Activated T-helper 1 cell treated with Interleukin-2 at 50 U/mL for 16 hours (primary cell): ENCODE measurements at regions not wholly inside any gene's neighbourhood (a gene's known extent, or its start where the extent isn't known, plus 50 kb on each side); places are given as distances from the start of the nearest gene placed in this dataset.
"Not testable (repeated sequence)": the region's sequence is repeated elsewhere in the genome, so short reads cannot be mapped to it uniquely, and the experiment has no call there.

ENCODE experiments used
- DNase-seq: peaks from one replicate; pipeline ENCODE4 v3.0.0-alpha.2; 2020; ENCODE audit warnings: low read depth

DNA sequence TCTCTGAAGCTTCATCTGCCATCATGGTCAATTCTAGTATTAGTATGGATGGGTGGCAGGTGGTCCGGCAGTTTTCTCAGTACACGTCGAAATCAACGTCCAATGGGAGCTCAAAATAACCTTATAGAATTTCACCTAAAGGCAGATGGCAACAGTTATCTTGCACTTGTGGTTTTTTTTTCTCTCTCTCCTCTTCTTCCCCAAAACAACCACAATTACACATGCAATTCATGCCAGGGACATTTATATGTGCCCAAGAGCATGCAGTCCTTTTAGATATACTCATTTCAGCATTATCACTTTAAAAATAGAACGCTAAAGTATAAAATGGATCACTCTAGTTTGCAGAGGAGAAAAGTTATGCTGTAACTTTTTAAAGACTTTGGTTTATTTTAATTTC is 1428.9 kb upstream of the WWC1 start:
- DNase-seq = no peak

DNA sequence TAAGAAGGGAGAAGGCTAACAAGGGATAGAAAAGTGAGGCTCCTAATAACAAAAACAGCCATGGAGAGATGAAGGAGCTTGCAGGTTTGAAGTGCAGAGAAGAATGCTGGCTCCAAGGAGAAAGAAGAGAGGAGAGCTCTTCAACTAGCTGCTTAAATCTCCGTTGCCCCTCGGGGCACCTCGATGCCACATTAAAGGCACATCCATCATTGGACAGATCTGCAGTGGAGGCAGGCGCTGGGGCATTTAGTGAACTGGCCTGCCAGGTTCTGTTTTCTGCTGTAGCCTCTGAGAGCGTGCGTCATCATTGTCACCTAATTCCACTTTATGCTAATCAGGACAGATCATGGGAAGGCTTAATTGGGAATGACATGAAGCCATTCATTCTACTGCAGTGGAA is 1426.2 kb upstream of the WWC1 start:
- DNase-seq = no peak

DNA sequence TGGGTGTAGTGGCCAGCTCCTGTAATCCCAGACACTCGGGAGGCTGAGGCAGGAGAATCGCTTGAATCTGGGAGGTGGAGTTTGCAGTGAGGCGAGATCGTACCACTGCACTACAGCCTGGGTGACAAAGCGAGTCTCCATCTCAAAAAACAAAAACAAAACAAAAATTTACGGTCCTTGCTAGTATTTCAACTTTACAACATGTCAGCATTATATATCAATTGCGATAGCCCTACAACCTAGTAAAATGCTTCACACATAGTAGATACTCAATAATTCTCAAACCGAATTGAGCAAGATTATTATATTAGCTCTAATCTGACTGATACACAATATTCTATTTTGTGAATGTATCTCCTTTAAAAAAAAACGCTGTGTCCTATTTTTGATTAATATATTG is 1411.0 kb upstream of the WWC1 start:
- DNase-seq = no peak

DNA sequence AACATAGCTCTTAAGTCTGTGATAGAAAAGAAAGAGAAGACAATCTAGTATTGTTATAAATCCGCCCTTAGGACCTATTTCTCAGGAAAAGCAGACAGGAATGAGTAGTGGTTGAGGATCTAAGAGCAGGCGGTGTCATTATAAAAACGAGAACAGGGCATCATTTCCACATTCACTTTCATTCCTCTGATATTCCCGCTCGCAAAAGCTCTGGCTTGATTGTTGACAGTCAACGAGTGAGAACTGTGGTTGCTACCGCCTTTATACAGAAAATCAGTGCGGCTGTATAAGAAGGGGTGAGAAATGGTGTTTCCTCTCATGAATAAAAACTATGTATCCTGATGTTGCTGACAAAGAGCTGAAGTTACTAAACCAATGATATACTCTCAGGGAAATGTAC is 1409.6 kb upstream of the WWC1 start:
- no peak for DNase-seq

DNA sequence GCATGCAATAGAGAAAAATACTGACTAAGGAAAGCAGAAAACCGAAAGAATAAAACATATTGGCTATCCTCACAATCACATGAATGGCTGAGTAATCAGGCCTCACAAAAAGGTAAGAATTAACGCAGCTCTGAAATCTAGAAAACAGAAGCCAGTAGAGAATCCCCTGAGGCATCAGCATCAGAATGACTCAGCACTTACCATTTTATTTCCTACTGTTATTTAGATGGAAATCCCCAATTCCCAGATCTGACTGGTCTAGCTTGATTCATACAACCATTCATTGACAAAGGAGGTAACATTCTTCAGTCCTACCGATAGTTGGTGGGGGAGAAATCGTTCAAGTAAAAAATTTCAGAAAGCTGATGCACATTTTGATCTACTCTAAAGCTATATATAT is 1408.4 kb upstream of the WWC1 start:
- no peak for DNase-seq

DNA sequence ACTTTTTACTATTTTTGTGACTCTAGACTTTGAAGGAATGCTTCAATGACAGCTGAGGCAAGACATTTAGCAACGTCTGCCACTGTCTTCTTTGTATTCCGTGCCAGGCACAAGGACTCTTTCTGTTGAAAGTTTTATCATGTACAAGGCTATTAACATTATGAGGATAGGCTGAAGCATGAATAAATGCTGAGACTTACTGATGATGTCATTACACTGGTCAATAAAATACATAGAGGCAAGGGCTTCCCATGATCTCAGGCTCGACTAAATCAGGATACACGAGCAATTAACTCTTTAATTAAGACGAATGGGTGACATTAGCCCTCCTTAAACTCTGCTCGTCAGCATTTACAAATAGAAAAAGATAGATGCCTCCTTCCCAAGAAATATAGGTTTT is 1393.3 kb upstream of the WWC1 start:
- no peak for DNase-seq

DNA sequence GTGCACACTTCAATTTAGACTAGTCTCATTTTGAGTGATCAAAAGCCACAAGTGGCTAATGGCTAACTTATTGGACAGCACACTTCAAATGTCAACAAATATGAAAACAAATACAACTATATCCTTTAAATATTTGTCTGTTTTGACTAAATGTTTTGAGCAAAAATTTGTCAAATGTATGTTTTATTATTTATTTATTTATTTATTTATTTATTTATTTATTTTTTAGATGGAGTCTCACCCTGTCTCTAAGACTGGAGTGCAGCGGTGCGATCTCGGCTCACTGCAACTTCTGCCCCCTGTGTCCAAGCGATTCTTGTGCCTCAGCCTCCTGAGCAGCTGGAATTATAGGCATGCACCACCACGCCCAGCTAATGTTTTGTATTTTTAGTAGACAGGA is 1392.1 kb upstream of the WWC1 start:
- DNase-seq = no peak

DNA sequence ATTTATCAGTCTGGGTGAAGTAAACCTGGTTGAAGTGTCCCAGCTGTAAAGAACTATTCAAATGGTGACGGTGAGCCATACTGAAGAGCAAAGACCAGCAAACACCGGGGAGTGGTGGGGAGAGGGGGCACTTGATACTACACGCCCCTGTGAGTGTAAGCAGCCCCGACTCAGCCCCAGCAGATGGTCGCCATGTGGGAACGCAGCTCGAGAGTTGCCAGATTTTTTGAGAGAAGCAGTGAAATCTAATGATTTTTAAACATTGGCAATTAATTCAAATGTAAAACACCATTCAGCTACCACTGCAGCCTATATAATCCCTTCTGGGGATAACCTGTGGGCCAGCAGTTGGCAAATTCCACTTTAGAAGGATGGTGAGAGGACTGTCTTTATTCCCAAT is 1386.9 kb upstream of the WWC1 start:
- no peak for DNase-seq

DNA sequence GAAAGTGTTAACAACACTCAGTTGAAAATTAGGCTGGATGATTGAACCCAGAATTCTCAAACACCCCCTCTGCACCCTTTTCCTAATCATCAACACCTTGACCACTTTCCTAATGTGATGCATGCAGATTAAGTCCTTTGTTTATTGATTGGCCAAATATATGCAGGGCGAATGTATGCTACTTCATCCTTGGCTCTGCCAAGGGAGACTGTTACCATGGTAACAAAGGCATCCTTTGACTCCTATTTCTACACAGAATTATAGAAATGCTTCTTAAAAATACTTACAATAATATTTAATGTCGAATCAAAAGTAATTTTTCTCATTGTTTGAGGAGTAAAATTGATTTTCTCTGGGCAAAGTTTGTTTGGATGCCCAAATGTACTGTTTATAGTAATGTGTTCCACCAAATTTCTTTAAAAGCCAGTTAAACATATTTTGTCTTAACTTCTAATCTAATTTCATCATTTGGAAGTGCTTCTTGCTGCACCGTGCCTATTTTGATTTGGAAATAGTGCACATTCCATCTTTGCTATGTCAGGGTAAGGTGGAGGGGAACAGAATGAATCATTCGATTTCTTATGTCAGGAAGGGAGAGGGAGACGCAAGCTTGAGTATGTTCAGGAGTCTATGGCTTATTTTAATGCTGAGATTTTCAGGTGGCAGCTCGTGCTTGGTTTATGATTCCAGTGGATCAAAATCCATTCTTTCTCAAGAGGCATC is 1384.3 kb upstream of the WWC1 start:
- DNase-seq = no peak

DNA sequence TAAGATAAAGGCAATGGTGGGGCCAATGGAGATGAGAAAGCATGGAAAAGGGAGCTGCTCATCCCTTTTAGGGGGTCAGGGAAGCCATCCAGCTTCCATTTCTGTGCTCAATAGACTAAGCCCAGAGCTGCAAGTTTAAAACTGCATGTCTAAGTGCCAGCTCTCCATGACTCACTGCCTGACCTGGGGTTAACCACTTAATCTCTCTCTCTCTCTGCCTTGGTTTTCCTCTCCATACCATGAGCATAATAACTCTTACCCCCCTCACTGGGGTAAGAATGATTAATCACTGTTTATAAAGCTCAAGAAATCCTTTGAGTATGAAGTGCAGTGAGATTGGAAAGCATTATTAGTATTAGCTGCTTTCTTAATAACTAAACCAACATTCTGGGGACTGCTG is 1382.4 kb upstream of the WWC1 start:
- no peak for DNase-seq

DNA sequence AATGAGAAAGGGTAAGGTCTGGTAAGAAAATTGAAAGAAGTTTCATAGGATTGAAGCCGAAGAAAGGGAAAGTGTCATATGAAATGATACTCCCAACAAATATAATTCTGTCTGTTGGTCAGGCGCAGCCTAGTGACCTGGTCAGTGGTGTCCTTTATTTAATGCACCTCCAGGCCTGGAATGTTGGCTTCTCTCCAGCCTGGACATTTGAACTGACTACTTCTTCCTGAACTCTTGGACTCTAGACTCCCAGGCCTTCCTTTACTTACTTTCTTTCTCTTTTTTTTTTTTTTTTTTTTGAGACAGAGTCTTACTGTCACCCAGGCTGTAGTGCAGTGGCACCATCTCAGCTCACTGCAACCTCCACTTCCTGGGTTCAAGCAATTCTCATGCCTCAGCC is 1381.5 kb upstream of the WWC1 start:
- DNase-seq = no peak

DNA sequence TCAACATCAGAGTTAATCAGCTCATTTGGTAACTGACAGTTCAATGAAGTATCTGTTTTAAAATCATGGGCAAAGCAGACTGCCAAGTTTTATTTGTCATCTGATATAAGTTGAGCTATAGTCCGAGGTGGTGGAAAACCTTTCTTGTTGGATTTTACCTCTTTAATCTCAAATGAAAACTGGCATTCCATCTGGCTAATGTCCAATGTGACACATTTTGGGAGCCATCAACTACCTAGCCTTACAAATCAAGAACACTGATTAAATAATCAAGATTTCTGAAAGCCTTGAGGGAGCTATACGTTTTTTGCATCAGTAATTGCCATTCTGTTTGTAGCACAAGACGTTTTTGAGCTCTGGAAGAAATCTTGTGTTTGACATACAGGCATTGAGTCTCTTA is 1380.5 kb upstream of the WWC1 start:
- no peak for DNase-seq

DNA sequence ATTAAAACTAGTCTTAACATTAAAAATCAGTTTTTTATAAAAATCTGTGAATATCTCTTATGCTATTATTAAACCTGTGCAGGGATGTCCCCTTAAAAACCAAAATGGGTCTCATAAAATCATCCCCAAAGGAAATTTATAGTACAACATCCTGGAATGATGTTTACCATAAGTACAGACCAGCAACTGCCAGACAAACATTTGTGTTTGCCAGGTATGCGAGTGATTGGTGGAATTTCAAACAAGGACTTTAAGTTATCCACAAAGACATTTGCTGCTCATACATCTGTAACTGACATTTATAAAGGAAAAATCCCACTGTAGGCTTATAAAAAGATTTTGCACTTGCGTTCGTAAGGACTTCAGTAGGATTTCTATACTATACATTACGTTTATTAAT is 1375.4 kb upstream of the WWC1 start:
- DNase-seq = no peak

DNA sequence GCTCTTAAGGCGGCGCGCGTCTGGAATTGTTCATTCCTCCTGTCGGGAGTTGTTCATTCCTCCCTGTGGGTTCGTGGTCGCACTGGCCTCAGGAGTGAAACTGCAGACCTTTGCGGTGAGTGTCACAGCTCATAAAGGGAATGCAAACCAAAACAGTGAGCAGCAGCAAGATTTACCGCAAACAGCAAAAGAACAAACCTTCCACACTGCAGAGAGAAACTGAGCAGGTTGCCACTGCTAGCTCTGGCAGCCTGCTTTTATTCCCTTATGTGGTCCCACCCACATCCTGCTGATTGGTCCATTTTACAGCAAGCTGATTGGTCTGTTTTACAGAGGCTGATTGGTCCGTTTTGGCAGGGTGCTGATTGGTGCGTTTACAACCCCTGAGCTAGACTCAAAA is 1365.3 kb upstream of the WWC1 start:
- DNase-seq = no peak

DNA sequence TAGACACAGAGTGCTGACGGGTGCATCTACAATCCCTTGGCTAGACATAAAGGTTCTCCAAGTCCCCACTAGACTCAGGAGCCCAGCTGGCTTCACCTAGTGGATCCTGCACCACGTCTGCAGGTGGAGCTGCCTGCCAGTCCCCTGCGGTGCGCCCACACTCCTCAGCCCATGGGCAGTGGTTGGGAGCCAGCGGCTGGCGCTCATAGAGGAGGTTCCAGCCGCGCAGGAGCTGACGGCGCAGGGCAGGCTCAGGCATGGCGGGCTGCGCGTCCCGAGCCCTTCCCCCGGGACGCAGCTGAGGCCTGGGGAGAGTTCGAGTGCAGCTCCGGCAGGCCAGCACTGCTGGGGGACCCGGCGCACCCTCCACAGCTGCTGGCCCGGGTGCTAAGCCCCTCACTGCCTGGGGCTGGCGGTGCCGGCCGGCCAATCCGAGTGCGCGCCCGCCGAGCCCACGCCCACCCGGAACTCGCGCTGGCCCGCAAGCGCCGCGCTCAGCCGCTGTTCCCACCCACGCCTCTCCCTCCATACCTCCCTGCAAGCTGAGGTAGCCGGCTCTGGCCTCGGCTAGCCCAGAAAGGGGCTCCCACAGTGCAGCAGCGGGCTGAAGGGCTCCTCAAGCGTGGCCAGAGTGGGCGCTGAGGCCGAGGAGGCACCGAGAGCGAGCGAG is 1364.5 kb upstream of the WWC1 start:
- DNase-seq = not testable (repeated sequence)

DNA sequence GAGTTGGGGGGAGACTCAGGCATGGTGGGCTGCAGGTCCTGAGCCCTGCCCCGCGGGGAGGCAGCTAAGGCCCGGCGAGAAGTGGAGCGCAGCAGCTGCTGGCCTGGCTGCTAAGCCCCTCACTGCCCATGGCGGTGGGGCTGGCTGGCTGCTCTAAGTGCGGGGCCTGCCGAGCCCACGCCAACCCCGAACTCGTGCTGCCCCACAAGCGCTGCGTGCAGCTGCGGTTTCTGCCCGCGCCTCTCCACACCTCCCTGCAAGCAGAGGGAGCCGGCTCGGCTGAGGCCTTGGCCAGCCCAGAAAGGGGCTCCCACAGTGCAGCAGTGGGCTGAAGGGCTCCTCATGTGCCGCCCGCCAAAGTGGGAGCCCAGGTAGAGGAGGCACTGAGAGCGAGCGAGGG is 1355.1 kb upstream of the WWC1 start:
- no peak for DNase-seq

DNA sequence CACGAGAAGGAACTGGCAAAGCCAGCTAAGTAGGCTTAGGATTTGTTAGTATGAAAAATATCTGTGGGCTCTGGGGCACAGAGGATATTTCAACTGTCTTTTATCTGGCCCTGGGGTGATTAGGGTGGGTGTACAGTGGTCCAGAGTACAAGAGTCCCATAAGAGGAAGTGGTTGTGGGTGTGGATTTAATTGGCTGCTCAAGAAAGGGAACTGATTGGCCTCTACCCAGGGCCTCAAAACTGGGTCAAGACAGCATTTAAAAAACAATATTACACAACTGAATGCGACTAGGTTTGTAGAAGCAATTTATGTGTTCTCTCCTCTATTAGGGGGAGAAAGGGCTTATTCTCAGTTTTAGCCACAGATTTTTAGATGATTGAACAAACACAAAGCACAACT is 1353.4 kb upstream of the WWC1 start:
- DNase-seq = no peak

DNA sequence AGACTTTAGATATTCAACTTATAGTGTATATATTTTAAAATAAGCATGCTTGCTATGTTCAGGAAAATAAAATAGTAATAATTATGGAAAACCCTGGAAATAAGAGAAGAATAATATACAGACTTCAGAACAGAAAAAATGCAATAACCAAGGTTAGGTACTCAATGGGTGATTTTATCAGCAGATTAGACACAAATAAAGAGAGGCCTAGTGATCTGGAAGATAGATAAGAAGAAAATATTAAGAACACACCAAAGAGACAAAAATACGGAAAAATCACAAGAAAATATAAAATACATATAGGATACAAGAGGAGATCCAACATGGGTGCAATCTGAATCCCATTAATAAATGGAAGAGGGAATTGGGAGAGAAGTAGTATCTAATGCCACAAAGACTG is 1348.5 kb upstream of the WWC1 start:
- no peak for DNase-seq

DNA sequence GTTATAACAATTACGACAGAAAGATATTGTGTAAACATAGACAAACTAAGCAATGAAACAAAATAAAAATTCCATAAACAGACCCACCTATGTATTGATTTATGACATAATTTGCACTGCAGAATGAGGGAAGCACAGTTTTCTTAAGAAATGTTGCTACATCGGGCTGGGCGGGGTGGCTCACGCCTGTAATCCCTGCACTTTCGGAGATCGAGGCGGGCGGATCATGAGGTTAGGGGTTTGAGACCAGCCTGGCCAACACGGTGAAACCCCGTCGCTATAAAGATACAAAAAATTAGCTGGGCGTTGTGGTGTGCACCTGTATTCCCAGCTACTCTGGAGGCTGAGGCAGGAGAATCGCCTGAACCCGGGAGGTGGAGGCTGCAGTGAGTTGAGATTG is 1344.4 kb upstream of the WWC1 start:
- no peak for DNase-seq

DNA sequence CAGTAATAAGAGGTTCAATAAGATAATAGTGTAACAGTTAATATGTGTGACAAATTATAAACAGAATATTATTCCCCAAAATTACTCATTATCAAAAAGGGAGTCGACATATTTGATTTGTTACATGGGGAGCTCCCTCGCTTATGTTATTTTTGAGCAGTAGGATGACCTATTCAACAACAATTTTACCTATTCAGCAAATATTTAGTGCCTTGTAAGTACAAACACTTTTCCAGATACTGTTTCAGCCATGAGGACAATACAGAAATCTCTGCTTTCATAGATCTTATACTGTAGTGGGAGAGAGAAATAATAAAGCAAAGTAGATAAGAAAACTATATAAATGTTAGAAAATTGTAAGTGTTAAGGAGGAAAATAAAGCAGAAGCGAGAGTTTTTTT is 1342.8 kb upstream of the WWC1 start:
- no peak for DNase-seq

DNA sequence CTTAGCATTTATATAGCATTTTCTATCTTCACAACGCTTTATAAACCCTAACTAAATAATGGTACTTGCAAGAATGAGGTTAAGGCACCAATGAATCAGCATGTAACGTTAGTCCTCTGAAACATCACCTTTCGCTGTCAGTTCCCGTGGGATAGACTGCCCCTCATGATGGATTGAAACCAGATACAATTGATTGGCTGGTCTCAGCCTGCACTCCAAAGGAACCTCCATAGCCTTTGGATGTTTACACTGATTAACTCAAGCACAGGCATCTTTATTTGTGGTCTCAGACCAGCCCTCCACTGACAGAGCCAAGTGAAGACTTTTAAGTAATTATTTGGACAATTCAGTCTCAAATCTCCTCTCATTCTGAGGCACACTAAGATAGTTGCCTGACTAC is 1339.4 kb upstream of the WWC1 start:
- no peak for DNase-seq

DNA sequence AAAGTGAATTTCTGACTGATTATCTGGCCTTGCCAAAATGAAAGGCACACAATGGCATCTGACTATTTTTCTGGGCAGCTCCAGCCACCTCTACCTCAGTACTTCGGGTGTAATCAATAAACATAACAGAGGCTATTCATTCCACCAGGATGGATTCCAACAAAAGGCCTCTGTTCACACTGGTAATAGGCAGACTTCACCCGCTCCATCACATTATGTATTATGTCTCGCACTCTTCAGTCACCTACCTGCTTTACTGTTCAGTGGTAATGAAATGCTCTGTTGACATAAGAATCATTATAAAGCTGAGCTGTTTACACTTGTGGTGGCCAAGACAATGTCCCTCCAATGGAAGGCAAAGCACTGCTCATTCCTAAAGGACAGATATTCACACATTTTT is 1333.7 kb upstream of the WWC1 start:
- DNase-seq = no peak

DNA sequence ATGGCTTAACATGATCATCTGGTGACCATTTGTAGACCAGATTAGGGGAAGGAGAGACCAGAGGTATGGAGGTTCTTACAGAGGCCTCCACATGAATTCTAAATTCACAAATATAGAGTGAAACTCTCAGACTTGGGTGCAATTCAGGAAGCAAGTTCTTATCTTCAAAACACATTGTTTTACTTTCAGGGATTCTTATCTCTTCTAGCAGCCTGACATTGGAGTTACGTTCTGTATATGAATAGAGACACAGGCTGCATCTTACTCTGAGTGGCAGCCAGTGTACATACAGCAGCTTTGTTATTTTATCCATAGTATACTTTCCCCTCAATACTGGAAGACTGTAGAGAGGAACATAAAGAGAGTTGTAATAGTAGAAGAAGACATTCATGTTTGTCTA is 1331.7 kb upstream of the WWC1 start:
- no peak for DNase-seq

DNA sequence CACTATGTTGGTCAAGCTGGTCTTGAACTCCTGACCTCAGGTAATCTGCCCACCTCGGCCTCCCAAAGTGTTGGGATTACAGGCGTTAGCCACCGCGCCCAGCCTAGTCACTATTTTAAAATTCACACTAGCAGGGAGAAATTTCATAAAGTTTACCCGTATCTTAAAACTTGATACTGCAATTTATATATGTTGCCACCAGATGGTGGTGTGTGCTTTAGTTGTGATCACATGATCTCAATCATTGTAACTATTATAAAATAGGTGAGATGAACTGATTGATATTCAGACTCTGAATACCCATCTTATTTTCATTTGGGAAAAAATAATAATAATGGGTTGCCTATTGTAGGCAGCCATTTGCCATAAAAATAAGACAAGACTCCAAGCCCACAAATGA is 1330.4 kb upstream of the WWC1 start:
- no peak for DNase-seq
